GM21447 (cell line): ENCODE measurements at regions not wholly inside any gene's neighbourhood (a gene's known extent, or its start where the extent isn't known, plus 50 kb on each side); places are given as distances from the start of the nearest gene placed in this dataset.

Experiments
- ATAC-seq: cut with Tn5 transposase; IDR thresholded peaks from one replicate; pipeline ENCODE4 v1.9.1; 2021; ENCODE audit not compliant: unreplicated experiment

- ATAC-seq = no peak
These were observed 115.7 kb upstream of the KIT start for GRCh38 chr4:54542119-54542438.

- no peak for ATAC-seq
These were observed 115.2 kb upstream of the KIT start for GRCh38 chr4:54542540-54543041.

GRCh38 chr4:54543088-54543795, 114.5 kb upstream of the KIT start:
- ATAC-seq = no peak

- no peak for ATAC-seq
These were observed 111.9 kb upstream of the KIT start for GRCh38 chr4:54545663-54546424.

GRCh38 chr4:54547299-54548097, 110.3 kb upstream of the KIT start:
- peak; percentile 83 for ATAC-seq

GRCh38 chr4:54548098-54548620, 109.6 kb upstream of the KIT start:
- peak; percentile 40 for ATAC-seq

- no peak for ATAC-seq
These were observed 108.8 kb upstream of the KIT start for GRCh38 chr4:54548831-54549460.

- ATAC-seq = no peak
These were observed 107.2 kb upstream of the KIT start for GRCh38 chr4:54550395-54551171.

GRCh38 chr4:54553001-54553400, 104.8 kb upstream of the KIT start:
- ATAC-seq = no peak

GRCh38 chr4:54554339-54554990, 103.3 kb upstream of the KIT start:
- ATAC-seq = no peak

- ATAC-seq = no peak
These were observed 101.7 kb upstream of the KIT start for GRCh38 chr4:54556051-54556450.

- no peak for ATAC-seq
These were observed 101.2 kb upstream of the KIT start for GRCh38 chr4:54556587-54556986.

GRCh38 chr4:54558889-54559677, 98.7 kb upstream of the KIT start:
- ATAC-seq = no peak

GRCh38 chr4:54560513-54560912, 97.2 kb upstream of the KIT start:
- no peak for ATAC-seq

GRCh38 chr4:54561940-54562339, 95.8 kb upstream of the KIT start:
- no peak for ATAC-seq

- ATAC-seq = peak; percentile 80
These were observed 91.1 kb upstream of the KIT start for GRCh38 chr4:54566608-54567007.

GRCh38 chr4:54567327-54567726, 90.4 kb upstream of the KIT start:
- ATAC-seq = no peak

- no peak for ATAC-seq
These were observed 89.6 kb upstream of the KIT start for GRCh38 chr4:54568184-54568583.

GRCh38 chr4:54570822-54571221, 86.9 kb upstream of the KIT start:
- no peak for ATAC-seq
